Smooth muscle cell (in vitro differentiated cells): ENCODE measurements at regions not wholly inside any gene's neighbourhood (a gene's known extent, or its start where the extent isn't known, plus 50 kb on each side); places are given as distances from the start of the nearest gene placed in this dataset.

Source experiments
- DNase-seq: peaks from one replicate; lab custom pipeline; 2025; ENCODE audit not compliant: unreplicated experiment; lab: John Stamatoyannopoulos, UW
- H2AFZ ChIP-seq: fragments of 200-600 bp; sonication (generic); 2 replicates; pipeline ENCODE4 v1.6.0; 2016; ENCODE audit warnings: antibody characterized with exemption, low read depth, mild to moderate bottlenecking
- H3F3A ChIP-seq: fragments of 200-600 bp; sonication (generic); 2 replicates; pipeline ENCODE4 v1.6.0; 2017; ENCODE audit warnings: antibody characterized with exemption, low read depth
- H3K27ac ChIP-seq: fragments of 200-600 bp; sonication (generic); 2 replicates; pipeline ENCODE4 v1.5.1; 2016; ENCODE audit warnings: low read depth, mild to moderate bottlenecking
- H3K27me3 ChIP-seq: fragments of 200-600 bp; sonication (generic); 2 replicates; pipeline ENCODE4 v1.6.1; 2016; ENCODE audit warnings: low read depth, mild to moderate bottlenecking
- H3K36me3 ChIP-seq: fragments of 200-600 bp; sonication (generic); 2 replicates; pipeline ENCODE4 v1.5.1; 2016; ENCODE audit warnings: low read depth
- H3K4me1 ChIP-seq: fragments of 200-600 bp; sonication (generic); 2 replicates; pipeline ENCODE4 v1.5.1; 2016; ENCODE audit warnings: low read depth
- H3K4me2 ChIP-seq: fragments of 200-600 bp; sonication (generic); 2 replicates; pipeline ENCODE4 v1.6.0; 2016; ENCODE audit warnings: mild to moderate bottlenecking
- H3K4me3 ChIP-seq: fragments of 200-600 bp; sonication (generic); 2 replicates; pipeline ENCODE4 v1.5.1; 2016; ENCODE audit warnings: mild to moderate bottlenecking
- H3K79me2 ChIP-seq: fragments of 200-600 bp; sonication (generic); 2 replicates; pipeline ENCODE4 v1.6.0; 2016; ENCODE audit warnings: low read depth, mild to moderate bottlenecking
- H3K9ac ChIP-seq: fragments of 200-600 bp; sonication (generic); 2 replicates; pipeline ENCODE4 v1.6.0; 2016; ENCODE audit warnings: low read depth
- H3K9me3 ChIP-seq: fragments of 200-600 bp; sonication (generic); replicated peaks from 2 replicates; pipeline ENCODE4 v1.5.1; 2016; ENCODE audit warnings: low read depth
- H4K20me1 ChIP-seq: fragments of 200-600 bp; sonication (generic); 2 replicates; pipeline ENCODE4 v1.6.0; 2016; ENCODE audit warnings: low read depth
- CTCF ChIP-seq: fragments of 200-600 bp; sonication (generic); IDR thresholded peaks from 2 replicates; pipeline ENCODE4 v1.5.1; 2017; ENCODE audit warnings: borderline replicate concordance, mild to moderate bottlenecking, antibody characterized with exemption; ENCODE audit not compliant: insufficient read depth, poor library complexity, severe bottlenecking
- WGBS: methylation state at CpG from one replicate; pipeline ENCODE4 v1.1.7; 2016; ENCODE audit warnings: low lambda C conversion rate; 5-methylcytosine and 5-hydroxymethylcytosine counted together

- Histone ChIP-seq H3K4me1 (peaks cover 5% of the 10 kb centered on the region), H3K79me2 (no peaks in the 10 kb centered on the region), H4K20me1 (no peaks in the 10 kb centered on the region), H3K9me3 (no peaks in the 10 kb centered on the region), H3K4me2 (no peak overlapping the region), H2AFZ (no peak overlapping the region), H3K27me3 (no peaks in the 10 kb centered on the region), H3F3A (no peaks in the 10 kb centered on the region), H3K36me3 (no peaks in the 10 kb centered on the region), H3K27ac (no peak overlapping the region), H3K9ac (no peak overlapping the region), H3K4me3 (no peak overlapping the region)
- WGBS, result 91% methylated on average over 13 of the region's 13 CpGs
- no peak for TF ChIP-seq CTCF
- DNase-seq, result no peak
Measured at GRCh38 chr1:5725406-5725805, 266.8 kb downstream of the NPHP4 start.

DNA sequence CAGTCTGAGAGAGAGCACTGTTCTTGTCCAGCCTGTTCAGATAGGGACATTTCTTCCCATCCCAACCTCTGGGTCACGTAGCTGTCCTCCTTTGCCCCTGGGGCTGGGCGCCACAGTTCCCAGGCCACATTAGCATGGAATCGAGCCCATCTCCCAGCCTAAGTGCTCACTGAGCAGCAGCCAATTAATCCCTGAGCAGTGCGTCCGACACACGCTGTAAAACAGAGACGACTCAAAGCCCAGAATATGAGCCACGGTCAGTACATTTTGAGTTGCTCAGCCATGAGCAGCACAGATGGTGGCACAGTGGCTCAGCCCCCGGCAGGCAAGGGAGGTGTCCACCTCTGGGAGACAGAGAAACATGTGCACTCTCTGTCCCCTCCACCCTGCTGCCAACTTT is 267.4 kb downstream of the NPHP4 start:
- no peaks in the 10 kb centered on the region for H4K20me1 ChIP-seq
- H3K4me3 ChIP-seq, result no peak overlapping the region
- 76% methylated on average over 9 of the region's 9 CpGs for WGBS
- no peak overlapping the region for H3K4me2 ChIP-seq
- TF ChIP-seq CTCF, result no peak
- H2AFZ ChIP-seq, result no peak overlapping the region
- no peaks in the 10 kb centered on the region for H3F3A ChIP-seq
- no peak overlapping the region for H3K27ac ChIP-seq
- no peaks in the 10 kb centered on the region for H3K36me3 ChIP-seq
- DNase-seq, result no peak
- no peaks in the 10 kb centered on the region for H3K27me3 ChIP-seq
- peaks cover 5% of the 10 kb centered on the region for H3K4me1 ChIP-seq
- no peaks in the 10 kb centered on the region for H3K79me2 ChIP-seq
- H3K9me3 ChIP-seq, result no peaks in the 10 kb centered on the region
- H3K9ac ChIP-seq, result no peak overlapping the region

DNA sequence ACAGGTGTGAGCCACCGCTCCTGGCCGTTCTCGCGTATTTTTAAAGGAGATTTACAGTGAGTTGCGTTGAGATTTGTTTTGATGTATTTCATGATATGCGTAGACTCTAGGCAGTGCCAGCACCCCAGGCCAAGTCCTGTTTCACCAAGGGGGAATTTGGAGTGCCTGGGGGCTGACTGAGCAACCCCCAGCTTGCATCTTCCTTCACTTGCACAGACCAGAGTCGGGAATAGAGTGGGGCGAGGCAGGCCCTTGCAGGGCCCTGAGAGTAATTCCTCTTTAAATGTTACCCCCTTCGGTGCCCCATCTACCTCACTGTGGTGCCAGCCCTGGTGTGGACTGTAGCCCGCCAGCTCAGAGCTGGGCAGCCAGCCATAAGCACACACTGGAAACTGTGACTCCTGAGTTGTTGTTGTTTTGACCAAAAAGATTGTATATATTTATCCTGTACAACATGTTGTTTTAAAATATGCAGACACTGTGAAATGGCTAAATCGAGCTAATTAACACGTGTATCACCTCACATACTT is 269.5 kb downstream of the NPHP4 start:
- DNase-seq, result no peak
- no peaks in the 10 kb centered on the region for H3K79me2 ChIP-seq
- no peak overlapping the region for H3K4me2 ChIP-seq
- H3K4me1 ChIP-seq, result peaks cover 12% of the 10 kb centered on the region
- H2AFZ ChIP-seq, result no peak overlapping the region
- no peaks in the 10 kb centered on the region for H3K27me3 ChIP-seq
- no peaks in the 10 kb centered on the region for H3F3A ChIP-seq
- H3K9ac ChIP-seq, result no peak overlapping the region
- H4K20me1 ChIP-seq, result no peaks in the 10 kb centered on the region
- H3K36me3 ChIP-seq, result no peaks in the 10 kb centered on the region
- no peak overlapping the region for H3K4me3 ChIP-seq
- 92% methylated on average over 12 of the region's 12 CpGs for WGBS
- no peak overlapping the region for H3K27ac ChIP-seq
- no peaks in the 10 kb centered on the region for H3K9me3 ChIP-seq
- TF ChIP-seq CTCF, result no peak

DNA sequence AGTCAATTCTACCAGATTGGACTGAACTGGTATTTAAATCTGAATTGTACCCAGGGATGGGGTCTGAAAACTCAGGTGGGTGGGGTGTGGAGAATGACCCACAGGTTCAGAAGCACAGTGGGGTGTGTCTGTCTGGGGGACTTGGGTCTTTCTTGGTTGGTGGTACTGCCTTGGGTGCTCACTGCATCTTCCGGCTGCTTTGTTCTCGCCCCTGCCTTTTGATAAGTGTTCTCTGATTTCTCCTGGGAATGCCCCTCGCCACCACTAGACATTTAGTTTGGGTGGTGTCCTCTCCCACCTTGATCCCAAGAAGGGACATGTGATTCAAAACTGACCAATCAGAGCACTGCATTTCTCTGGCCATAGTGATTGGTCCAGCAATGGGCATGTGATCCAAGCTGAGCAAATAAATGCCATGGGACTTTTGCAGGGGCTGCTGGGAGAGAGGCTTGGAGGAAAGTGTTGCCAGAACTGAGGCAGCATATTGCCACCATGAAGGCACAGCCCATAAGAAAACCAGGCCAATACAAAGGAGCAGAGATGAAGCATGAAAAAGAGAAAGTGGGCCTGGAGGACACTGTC is 270.5 kb downstream of the NPHP4 start:
- Histone ChIP-seq H3F3A (no peaks in the 10 kb centered on the region), H3K36me3 (no peaks in the 10 kb centered on the region), H3K4me3 (no peak overlapping the region), H3K27me3 (no peaks in the 10 kb centered on the region), H3K27ac (no peak overlapping the region), H4K20me1 (no peaks in the 10 kb centered on the region), H3K9me3 (no peaks in the 10 kb centered on the region), H3K79me2 (no peaks in the 10 kb centered on the region), H3K9ac (no peak overlapping the region), H2AFZ (no peak overlapping the region), H3K4me2 (no peak overlapping the region), H3K4me1 (peaks cover 12% of the 10 kb centered on the region)
- WGBS, result 78% methylated on average over 3 of the region's 3 CpGs
- no peak for TF ChIP-seq CTCF
- no peak for DNase-seq
